Sigmoid colon (tissue), 6 donors: ENCODE measurements at regions not wholly inside any gene's neighbourhood (a gene's known extent, or its start where the extent isn't known, plus 50 kb on each side); places are given as distances from the start of the nearest gene placed in this dataset.

ENCODE experiments used
- DNase-seq: peaks from one replicate; pipeline ENCODE4 v3.0.0-alpha.2; 2019
- H3K27ac ChIP-seq, 4 donors: fragments of 200-600 bp; sonication (generic); one replicate each; pipeline ENCODE4 v1.5.1; 2016 to 2019; ENCODE audit warnings: mild to moderate bottlenecking in 1 of 4
- H3K27me3 ChIP-seq, 3 donors: fragments of 200-600 bp; sonication (generic); one replicate each; pipeline ENCODE4 v1.5.1; 2019; ENCODE audit warnings: mild to moderate bottlenecking in 1 of 3
- H3K36me3 ChIP-seq, 4 donors: fragments of 200-600 bp; sonication (generic); one replicate each; pipeline ENCODE4 v1.5.1; 2016 to 2019
- H3K4me1 ChIP-seq, 4 donors: fragments of 200-600 bp; sonication (generic); one replicate each; pipeline ENCODE4 v1.5.1; 2017 to 2019
- H3K4me3 ChIP-seq, 4 donors: fragments of 200-600 bp; sonication (generic); one replicate each; pipeline ENCODE4 v1.5.1; 2017 to 2019; ENCODE audit warnings: mild to moderate bottlenecking in 2 of 4, moderate library complexity in 1 of 4
- H3K9me3 ChIP-seq, 4 donors: fragments of 200-600 bp in 3 of 4; sonication (generic) in 3 of 4; one replicate each; pipeline versions ENCODE4 v1.5.1 to v1.6.1; 2013 to 2019
- EP300 ChIP-seq, 4 donors: sonication (generic); formaldehyde crosslinking; IDR thresholded peaks; one replicate each; pipeline ENCODE4 v1.6.1; 2017; ENCODE audit warnings: antibody characterized with exemption in 4 of 4
- POLR2A ChIP-seq, 2 donors: fragments of 450-650 bp; IDR thresholded peaks; one replicate each; pipeline ENCODE4 v1.6.1; 2016; ENCODE audit warnings: antibody characterized with exemption in 2 of 2, mild to moderate bottlenecking in 2 of 2, moderate library complexity in 2 of 2
- POLR2AphosphoS5 ChIP-seq, 4 donors: sonication (generic); formaldehyde crosslinking; IDR thresholded peaks; one replicate each; pipeline ENCODE4 v1.6.1; 2017; ENCODE audit warnings: antibody characterized with exemption in 4 of 4
- WGBS, 2 donors: extraction: QIAGEN DNeasy Blood & Tissue Kit; methylation state at CpG; one replicate each; pipeline ENCODE4 v1.1.7; 2013; 5-methylcytosine and 5-hydroxymethylcytosine counted together
- intact Hi-C: fragments of 100-400 bp; cut with DNase I; formaldehyde crosslinking; loops from one replicate; pipeline ENCODE4 v1.15.1; 2023
- TF ChIP-seq, protein P1 (sequence below), 4 experiments: fragments of 450-650 bp in 3 of 4; fragments of 200-600 bp in 1 of 4; IDR thresholded peaks; one replicate each; pipeline ENCODE4 v1.5.1; 2016 to 2019; ENCODE audit warnings: antibody characterized with exemption in 4 of 4, mild to moderate bottlenecking in 3 of 4, moderate library complexity in 2 of 4
- donor health status: healthy with polysubstance abuse.
- donor health status: healthy.

DNA sequence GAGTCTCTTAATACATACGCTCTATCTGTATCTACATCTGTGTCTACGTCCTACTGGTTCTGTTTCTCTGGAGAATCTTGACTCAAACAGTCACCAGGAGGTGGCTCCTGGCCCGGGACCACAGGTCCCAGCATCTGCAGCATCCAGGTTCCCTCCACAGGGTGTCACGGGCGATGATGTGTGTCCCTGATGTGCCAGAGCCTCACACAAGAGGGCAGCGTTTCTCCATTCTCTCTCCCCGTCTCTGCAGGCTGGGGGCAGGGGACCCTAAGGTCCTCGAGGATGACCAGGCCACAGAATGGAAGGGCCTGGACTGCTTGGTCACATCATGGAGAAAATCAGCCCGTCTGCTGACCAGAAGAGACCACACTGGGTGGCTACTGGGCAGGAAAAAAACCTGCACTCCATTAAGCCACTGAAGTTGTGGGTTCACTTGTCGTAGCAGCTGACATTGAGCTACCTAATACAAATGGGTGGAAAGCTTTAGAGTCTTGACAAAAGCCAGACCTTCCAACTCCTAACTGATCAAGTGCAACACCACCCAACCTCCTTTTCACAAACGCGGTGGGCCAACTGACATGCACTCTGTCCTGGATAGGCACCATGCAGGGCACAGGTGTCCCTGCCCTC, 392.5 kb downstream of the CTTN start:
- 82 to 87% methylated on average over 12 of the region's 12 CpGs for WGBS, 2 donors
- H3K27ac ChIP-seq: no peak overlapping the region
- DNase-seq: no peak
- intact Hi-C loops: no loop called here
- no peaks in the 10 kb centered on the region for H3K27me3 ChIP-seq
- no peaks in the 10 kb centered on the region for H3K36me3 ChIP-seq
- no peaks in the 10 kb centered on the region for H3K4me1 ChIP-seq
- peaks cover 0 to 12% (median 4%) of the 10 kb centered on the region in 4 donors for H3K9me3 ChIP-seq
- TF ChIP-seq EP300 (IDR thresholded peaks at IDR 0.05): no peak
- TF ChIP-seq POLR2AphosphoS5 (IDR thresholded peaks at IDR 0.05): no peak
- TF ChIP-seq, protein P1, sequence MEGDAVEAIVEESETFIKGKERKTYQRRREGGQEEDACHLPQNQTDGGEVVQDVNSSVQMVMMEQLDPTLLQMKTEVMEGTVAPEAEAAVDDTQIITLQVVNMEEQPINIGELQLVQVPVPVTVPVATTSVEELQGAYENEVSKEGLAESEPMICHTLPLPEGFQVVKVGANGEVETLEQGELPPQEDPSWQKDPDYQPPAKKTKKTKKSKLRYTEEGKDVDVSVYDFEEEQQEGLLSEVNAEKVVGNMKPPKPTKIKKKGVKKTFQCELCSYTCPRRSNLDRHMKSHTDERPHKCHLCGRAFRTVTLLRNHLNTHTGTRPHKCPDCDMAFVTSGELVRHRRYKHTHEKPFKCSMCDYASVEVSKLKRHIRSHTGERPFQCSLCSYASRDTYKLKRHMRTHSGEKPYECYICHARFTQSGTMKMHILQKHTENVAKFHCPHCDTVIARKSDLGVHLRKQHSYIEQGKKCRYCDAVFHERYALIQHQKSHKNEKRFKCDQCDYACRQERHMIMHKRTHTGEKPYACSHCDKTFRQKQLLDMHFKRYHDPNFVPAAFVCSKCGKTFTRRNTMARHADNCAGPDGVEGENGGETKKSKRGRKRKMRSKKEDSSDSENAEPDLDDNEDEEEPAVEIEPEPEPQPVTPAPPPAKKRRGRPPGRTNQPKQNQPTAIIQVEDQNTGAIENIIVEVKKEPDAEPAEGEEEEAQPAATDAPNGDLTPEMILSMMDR (IDR thresholded peaks at IDR 0.05): no peak
- no peak for TF ChIP-seq POLR2A (IDR thresholded peaks at IDR 0.05)
- no peak overlapping the region for H3K4me3 ChIP-seq

DNA sequence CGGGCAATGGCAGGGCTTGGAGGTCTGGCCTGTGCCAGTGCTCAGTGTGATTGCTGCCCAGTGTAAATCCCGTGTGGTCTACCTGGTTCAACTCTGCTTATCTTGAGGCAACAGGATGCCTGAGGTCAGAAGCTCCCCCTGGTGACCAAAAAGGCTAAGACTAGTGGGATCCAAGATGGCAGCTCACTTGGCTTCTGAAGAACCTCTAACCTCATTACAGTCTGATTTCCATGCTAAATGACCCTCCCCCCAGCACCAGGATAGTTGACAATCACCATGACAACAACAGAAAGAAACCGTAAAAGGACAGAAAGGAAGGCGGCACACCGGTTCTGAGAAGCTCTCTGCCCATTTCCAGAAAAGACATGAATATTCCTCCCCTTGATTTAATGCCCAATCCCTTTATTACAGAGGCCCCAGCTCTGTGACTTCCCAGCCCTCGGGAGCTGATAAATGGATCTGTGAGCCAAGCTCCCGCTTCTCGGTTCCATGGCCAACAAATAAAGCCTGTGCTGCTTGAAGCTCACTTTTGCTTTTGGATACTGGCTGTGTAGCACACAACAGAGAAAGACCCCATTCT, 398.4 kb downstream of the CTTN start:
- Histone ChIP-seq H3K9me3 (peaks cover 0 to 12% (median 4%) of the 10 kb centered on the region in 4 donors), H3K27ac (no peak overlapping the region), H3K4me1 (no peaks in the 10 kb centered on the region), H3K27me3 (no peaks in the 10 kb centered on the region), H3K4me3 (no peak overlapping the region), H3K36me3 (no peaks in the 10 kb centered on the region)
- DNase-seq: no peak
- 84 to 85% methylated on average over 8 of the region's 8 CpGs for WGBS, 2 donors
- TF ChIP-seq POLR2AphosphoS5 (IDR thresholded peaks at IDR 0.05): no peak
- no peak for TF ChIP-seq EP300 (IDR thresholded peaks at IDR 0.05)
- TF ChIP-seq, protein P1 (IDR thresholded peaks at IDR 0.05): no peak
- TF ChIP-seq POLR2A (IDR thresholded peaks at IDR 0.05): no peak
- intact Hi-C loops: no loop called here

DNA sequence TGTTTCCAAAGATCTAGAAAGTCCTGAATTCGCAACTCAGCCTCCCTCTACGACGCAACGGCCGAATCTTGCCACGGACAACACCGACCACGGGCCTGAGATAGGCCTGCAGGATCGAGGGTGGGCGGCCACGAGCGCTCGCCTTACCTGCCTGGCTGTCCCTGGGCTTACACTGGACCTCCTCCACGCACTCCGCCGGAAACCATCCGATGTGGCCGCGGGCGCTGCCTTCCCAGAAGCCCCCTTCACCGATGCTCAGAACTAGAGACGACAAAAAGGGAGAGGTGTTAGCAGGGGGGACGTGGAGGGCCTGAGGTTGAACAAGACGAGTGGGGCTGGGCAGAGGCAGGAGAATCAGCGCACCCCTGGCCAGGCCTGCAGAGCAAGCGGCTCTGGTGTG, 400.0 kb downstream of the CTTN start:
- H3K4me3 ChIP-seq: no peak overlapping the region
- WGBS, 2 donors: 93 to 97% methylated on average over 26 of the region's 26 CpGs
- intact Hi-C loops: no loop called here
- H3K4me1 ChIP-seq: no peaks in the 10 kb centered on the region
- TF ChIP-seq, protein P1 (IDR thresholded peaks at IDR 0.05): no peak
- no peak for TF ChIP-seq POLR2A (IDR thresholded peaks at IDR 0.05)
- TF ChIP-seq EP300 (IDR thresholded peaks at IDR 0.05): no peak
- TF ChIP-seq POLR2AphosphoS5 (IDR thresholded peaks at IDR 0.05): no peak
- no peaks in the 10 kb centered on the region for H3K36me3 ChIP-seq
- no peak for DNase-seq
- no peak overlapping the region for H3K27ac ChIP-seq
- no peaks in the 10 kb centered on the region for H3K27me3 ChIP-seq
- H3K9me3 ChIP-seq: peaks cover 0 to 7% (median 3%) of the 10 kb centered on the region in 4 donors

DNA sequence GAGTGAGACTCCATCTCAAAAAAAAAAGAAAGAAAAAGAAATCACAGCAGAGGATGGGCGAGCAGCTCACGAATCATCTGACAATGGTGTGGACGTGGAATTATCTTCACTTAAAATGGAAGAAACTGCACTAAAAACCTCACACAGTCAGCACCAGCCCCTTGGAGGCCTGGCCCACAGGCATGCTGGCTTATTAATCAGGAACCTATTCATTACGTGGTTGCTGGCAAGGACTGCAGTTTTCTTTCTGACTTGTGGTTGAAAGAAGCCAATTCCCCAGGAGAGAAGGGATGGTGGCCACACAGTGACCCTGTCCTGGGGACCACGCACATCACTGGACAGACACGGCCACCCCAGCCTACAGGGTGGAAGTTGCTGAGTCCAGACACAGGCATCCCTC, 401.1 kb downstream of the CTTN start:
- Histone ChIP-seq H3K36me3 (peaks cover 0 to 6% (median 1%) of the 10 kb centered on the region in 4 donors), H3K4me1 (no peaks in the 10 kb centered on the region), H3K27ac (no peak overlapping the region), H3K27me3 (no peaks in the 10 kb centered on the region), H3K9me3 (no peaks in the 10 kb centered on the region), H3K4me3 (no peak overlapping the region)
- intact Hi-C loops: no loop called here
- TF ChIP-seq POLR2AphosphoS5 (IDR thresholded peaks at IDR 0.05) (no peak), POLR2A (IDR thresholded peaks at IDR 0.05) (no peak), EP300 (IDR thresholded peaks at IDR 0.05) (no peak)
- TF ChIP-seq, protein P1 (IDR thresholded peaks at IDR 0.05): no peak
- WGBS, 2 donors: 81 to 88% methylated on average over 6 of the region's 6 CpGs
- DNase-seq: no peak
